Astrocyte (in vitro differentiated cells and primary cell): ENCODE measurements at regions not wholly inside any gene's neighbourhood (a gene's known extent, or its start where the extent isn't known, plus 50 kb on each side); places are given as distances from the start of the nearest gene placed in this dataset.

ENCODE experiments used
- DNase-seq: peaks from one replicate; pipeline ENCODE4 v3.0.0-alpha.2; 2010; ENCODE audit warnings: low read depth
- FAIRE-seq: peaks from 2 replicates; lab custom pipeline; 2011; peaks lifted over from hg19 to GRCh38; lab: Jason Lieb, UNC
- H2AFZ ChIP-seq: 2 replicates; pipeline ENCODE4 v1.6.0; 2012; ENCODE audit warnings: low read depth, low read length, inconsistent platforms
- H3K27ac ChIP-seq: 2 replicates; pipeline ENCODE4 v1.5.1; 2011; ENCODE audit warnings: low read depth, low read length, inconsistent platforms
- H3K27me3 ChIP-seq: 2 replicates; pipeline ENCODE4 v1.6.0; 2011; ENCODE audit warnings: low read length, inconsistent platforms; ENCODE audit not compliant: insufficient read depth
- H3K36me3 ChIP-seq: 2 replicates; pipeline ENCODE4 v1.5.1; 2011; ENCODE audit warnings: low read length, inconsistent platforms; ENCODE audit not compliant: insufficient read depth
- H3K4me1 ChIP-seq: 2 replicates; pipeline ENCODE4 v1.5.1; 2011; ENCODE audit warnings: low read length, inconsistent platforms; ENCODE audit not compliant: insufficient read depth
- H3K4me2 ChIP-seq: 2 replicates; pipeline ENCODE4 v1.6.0; 2012; ENCODE audit warnings: low read length, inconsistent platforms
- H3K4me3 ChIP-seq: 2 replicates; pipeline ENCODE4 v1.5.1; 2011; ENCODE audit warnings: low read depth, mild to moderate bottlenecking, low read length, inconsistent platforms; ENCODE audit not compliant: insufficient read depth
- H3K79me2 ChIP-seq: 2 replicates; pipeline ENCODE4 v1.6.0; 2012; ENCODE audit warnings: mild to moderate bottlenecking, low read length, inconsistent platforms; ENCODE audit not compliant: insufficient read depth
- H3K9ac ChIP-seq: 2 replicates; pipeline ENCODE4 v1.6.0; 2012; ENCODE audit warnings: mild to moderate bottlenecking, low read length, inconsistent platforms
- H3K9me3 ChIP-seq: 2 replicates; pipeline ENCODE4 v1.5.1; 2012; ENCODE audit warnings: low read depth, mild to moderate bottlenecking, low read length, inconsistent platforms; ENCODE audit not compliant: insufficient read depth
- H4K20me1 ChIP-seq: 2 replicates; pipeline ENCODE4 v1.6.0; 2012; ENCODE audit warnings: low read length, inconsistent platforms; ENCODE audit not compliant: insufficient read depth
- H3K27ac Mint-ChIP-seq: one replicate; pipeline ENCODE4 v1.8.0; 2021; ENCODE audit warnings: mild to moderate bottlenecking, mixed read lengths; ENCODE audit not compliant: unreplicated experiment
- H3K27me3 Mint-ChIP-seq: one replicate; pipeline ENCODE4 v1.8.0; 2021; ENCODE audit warnings: low read depth, mixed read lengths; ENCODE audit not compliant: unreplicated experiment
- H3K36me3 Mint-ChIP-seq: one replicate; pipeline ENCODE4 v1.8.0; 2021; ENCODE audit warnings: low read depth, mixed read lengths; ENCODE audit not compliant: unreplicated experiment
- H3K4me1 Mint-ChIP-seq: one replicate; pipeline ENCODE4 v1.8.0; 2021; ENCODE audit warnings: low read depth, mixed read lengths; ENCODE audit not compliant: unreplicated experiment
- H3K4me3 Mint-ChIP-seq: one replicate; pipeline ENCODE4 v1.8.0; 2021; ENCODE audit warnings: mild to moderate bottlenecking, moderate library complexity, mixed read lengths; ENCODE audit not compliant: unreplicated experiment
- H3K9me3 Mint-ChIP-seq: one replicate; pipeline ENCODE4 v1.8.0; 2021; ENCODE audit warnings: mild to moderate bottlenecking, mixed read lengths; ENCODE audit not compliant: unreplicated experiment
- EZH2 ChIP-seq: IDR thresholded peaks from 2 replicates; pipeline ENCODE4 v1.6.1; 2012; ENCODE audit warnings: mild to moderate bottlenecking, low read length, inconsistent platforms; ENCODE audit not compliant: insufficient read depth
- TF ChIP-seq, protein P1 (sequence below): IDR thresholded peaks from 2 replicates; pipeline ENCODE4 v1.5.1; 2011; ENCODE audit warnings: low read depth, mild to moderate bottlenecking, inconsistent platforms, low read length, moderate library complexity; ENCODE audit not compliant: insufficient read depth

DNA sequence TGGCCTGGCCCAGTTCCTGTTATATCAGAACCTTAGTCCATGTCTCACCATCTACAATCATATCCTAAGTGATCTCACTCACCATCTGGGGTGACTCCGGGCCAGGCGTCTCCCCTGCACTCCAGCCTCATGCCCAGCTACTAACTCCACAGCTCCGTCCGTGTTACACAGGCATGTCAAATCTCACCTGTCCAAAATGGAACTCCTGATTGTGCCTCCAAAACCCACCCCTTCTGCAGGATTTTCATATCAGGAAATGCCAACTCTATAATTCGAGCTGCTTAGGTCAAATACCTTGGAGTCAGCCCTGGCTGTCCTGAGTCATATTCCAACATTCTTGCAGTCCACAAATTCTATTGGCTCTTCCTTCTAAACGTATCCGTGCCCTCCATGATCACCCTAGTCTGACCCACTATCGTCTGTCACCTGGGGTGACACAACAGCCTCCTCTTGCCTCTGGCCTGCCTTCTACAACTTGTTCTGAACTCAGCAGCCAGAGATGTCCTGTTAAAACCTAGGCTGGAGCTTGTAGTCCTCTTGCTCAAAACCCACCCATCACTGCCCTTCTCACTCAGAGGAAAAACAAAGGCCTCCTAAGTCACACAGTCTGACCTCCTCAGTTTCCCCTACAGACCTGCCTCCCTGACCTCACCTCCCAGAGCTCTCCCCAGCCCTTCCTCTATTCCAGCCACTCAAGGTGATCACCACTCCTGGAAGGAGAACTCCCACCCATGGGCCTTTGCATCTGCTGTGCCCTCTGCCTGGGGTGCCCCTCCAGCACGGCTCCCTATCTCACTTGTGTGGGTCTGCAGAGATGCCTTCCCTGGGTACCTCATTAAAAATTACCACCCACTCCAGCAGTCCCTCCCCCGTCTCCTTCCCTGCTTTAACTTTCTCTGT lies 85.3 kb upstream of the SIRPA start:
- Mint-ChIP-seq H3K27me3 (no peaks in the 10 kb centered on the region), H3K4me1 (peaks cover 58% of the 10 kb centered on the region), H3K9me3 (no peaks in the 10 kb centered on the region), H3K36me3 (peaks cover 2% of the 10 kb centered on the region), H3K27ac (peak overlapping the region; percentile 90), H3K4me3 (peak overlapping the region; percentile 18)
- peak overlapping the region; percentile 3 for H3K4me3 ChIP-seq
- H3K9ac ChIP-seq: peak overlapping the region; percentile 80
- TF ChIP-seq, protein P1, sequence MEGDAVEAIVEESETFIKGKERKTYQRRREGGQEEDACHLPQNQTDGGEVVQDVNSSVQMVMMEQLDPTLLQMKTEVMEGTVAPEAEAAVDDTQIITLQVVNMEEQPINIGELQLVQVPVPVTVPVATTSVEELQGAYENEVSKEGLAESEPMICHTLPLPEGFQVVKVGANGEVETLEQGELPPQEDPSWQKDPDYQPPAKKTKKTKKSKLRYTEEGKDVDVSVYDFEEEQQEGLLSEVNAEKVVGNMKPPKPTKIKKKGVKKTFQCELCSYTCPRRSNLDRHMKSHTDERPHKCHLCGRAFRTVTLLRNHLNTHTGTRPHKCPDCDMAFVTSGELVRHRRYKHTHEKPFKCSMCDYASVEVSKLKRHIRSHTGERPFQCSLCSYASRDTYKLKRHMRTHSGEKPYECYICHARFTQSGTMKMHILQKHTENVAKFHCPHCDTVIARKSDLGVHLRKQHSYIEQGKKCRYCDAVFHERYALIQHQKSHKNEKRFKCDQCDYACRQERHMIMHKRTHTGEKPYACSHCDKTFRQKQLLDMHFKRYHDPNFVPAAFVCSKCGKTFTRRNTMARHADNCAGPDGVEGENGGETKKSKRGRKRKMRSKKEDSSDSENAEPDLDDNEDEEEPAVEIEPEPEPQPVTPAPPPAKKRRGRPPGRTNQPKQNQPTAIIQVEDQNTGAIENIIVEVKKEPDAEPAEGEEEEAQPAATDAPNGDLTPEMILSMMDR: no peak
- no peak for TF ChIP-seq EZH2
- H3K79me2 ChIP-seq: no peaks in the 10 kb centered on the region
- peak overlapping the region; percentile 82 for H3K4me2 ChIP-seq
- H3K27me3 ChIP-seq: no peaks in the 10 kb centered on the region
- DNase-seq (peak; percentile 77), FAIRE-seq (peak; percentile 76)
- H2AFZ ChIP-seq: peak overlapping the region; percentile 16
- H3K27ac ChIP-seq: peak overlapping the region; percentile 95
- no peaks in the 10 kb centered on the region for H3K36me3 ChIP-seq
- peaks cover 54% of the 10 kb centered on the region for H3K4me1 ChIP-seq
- H4K20me1 ChIP-seq: no peaks in the 10 kb centered on the region
- no peaks in the 10 kb centered on the region for H3K9me3 ChIP-seq

GRCh38 chr20:1809131-1809572 lies 86.1 kb upstream of the SIRPA start:
- TF ChIP-seq EZH2: no peak
- TF ChIP-seq, protein P1: no peak
- Mint-ChIP-seq H3K27ac (peak overlapping the region; percentile 90), H3K9me3 (no peaks in the 10 kb centered on the region), H3K27me3 (no peaks in the 10 kb centered on the region), H3K4me3 (no peak overlapping the region), H3K4me1 (peaks cover 56% of the 10 kb centered on the region), H3K36me3 (peaks cover 2% of the 10 kb centered on the region)
- Histone ChIP-seq H3K27me3 (no peaks in the 10 kb centered on the region), H3K4me3 (peak overlapping the region; percentile 3), H4K20me1 (no peaks in the 10 kb centered on the region), H3K9ac (peak overlapping the region; percentile 80), H3K9me3 (no peaks in the 10 kb centered on the region), H2AFZ (no peak overlapping the region), H3K4me2 (peak overlapping the region; percentile 82), H3K4me1 (peaks cover 54% of the 10 kb centered on the region), H3K36me3 (no peaks in the 10 kb centered on the region), H3K79me2 (no peaks in the 10 kb centered on the region), H3K27ac (peak overlapping the region; percentile 95)
- FAIRE-seq (peak; percentile 95), DNase-seq (peak; percentile 95)

GRCh38 chr20:1808101-1808500 lies 87.1 kb upstream of the SIRPA start:
- H3K27me3 Mint-ChIP-seq: no peaks in the 10 kb centered on the region
- FAIRE-seq (no peak), DNase-seq (no peak)
- H4K20me1 ChIP-seq: no peaks in the 10 kb centered on the region
- no peak overlapping the region for H3K27ac ChIP-seq
- TF ChIP-seq, protein P1: no peak
- no peak for TF ChIP-seq EZH2
- no peaks in the 10 kb centered on the region for H3K9me3 Mint-ChIP-seq
- no peaks in the 10 kb centered on the region for H3K27me3 ChIP-seq
- H3K4me3 Mint-ChIP-seq: no peak overlapping the region
- H3K36me3 Mint-ChIP-seq: no peaks in the 10 kb centered on the region
- no peak overlapping the region for H2AFZ ChIP-seq
- H3K79me2 ChIP-seq: no peaks in the 10 kb centered on the region
- H3K4me1 ChIP-seq: peaks cover 48% of the 10 kb centered on the region
- no peaks in the 10 kb centered on the region for H3K9me3 ChIP-seq
- no peak overlapping the region for H3K9ac ChIP-seq
- H3K4me1 Mint-ChIP-seq: peaks cover 46% of the 10 kb centered on the region
- H3K4me3 ChIP-seq: no peak overlapping the region
- no peaks in the 10 kb centered on the region for H3K36me3 ChIP-seq
- H3K4me2 ChIP-seq: no peak overlapping the region
- H3K27ac Mint-ChIP-seq: peak overlapping the region; percentile 90
